K562 (cell line): ENCODE measurements at regions not wholly inside any gene's neighbourhood (a gene's known extent, or its start where the extent isn't known, plus 50 kb on each side); places are given as distances from the start of the nearest gene placed in this dataset.

ENCODE experiments used
- ATAC-seq: fragments of 200-7000 bp; cut with Tn5 transposase; 3 replicates; pipeline ENCODE4 v1.9.1; 2020; ENCODE audit warnings: moderate library complexity
- BruUV-seq: library from RNA; stranded (reverse); fragments of 400-500 nt; replicated peaks from 2 replicates; lab custom pipeline; 2021; lab: Mats Ljungman, UMichigan
- CTCF ChIA-PET: fragments of 300-600 bp; formaldehyde crosslinking; extraction: SDS; loops from one replicate; lab custom pipeline; 2021; ENCODE audit warnings: low intra/inter-chr PET ratio; lab: Yijun Ruan, JAX
- POLR2A ChIA-PET: fragments of 300-600, 350-650 bp; sonication (Branson Sonifier 250); formaldehyde crosslinking; extraction: SDS; loops from one replicate; lab custom pipeline; 2021; ENCODE audit warnings: antibody characterized with exemption, inconsistent platforms; lab: Yijun Ruan, JAX
- DNase-seq, 4 experiments: peaks; one replicate each; pipeline versions ENCODE4 v3.0.0 to v3.0.0-alpha.2; 2011 to 2018; ENCODE audit warnings: low spot score in 3 of 4, mixed read lengths in 3 of 4; ENCODE audit errors: extremely low read depth in 1 of 4
- FAIRE-seq: peaks from 2 replicates; lab custom pipeline; 2011; peaks lifted over from hg19 to GRCh38; lab: Jason Lieb, UNC
- H2AFZ ChIP-seq: 2 replicates; pipeline ENCODE4 v1.6.0; 2011; ENCODE audit warnings: low read depth, low read length, control low read depth, inconsistent platforms
- H3K27ac ChIP-seq: fragments of 200-600 bp; 3 replicates; pipeline ENCODE4 v1.8.0; 2011; ENCODE audit warnings: low read depth, mild to moderate bottlenecking, control low read depth, inconsistent platforms, low read length, moderate library complexity, mixed read lengths; ENCODE audit errors: extremely low read depth
- H3K27me3 ChIP-seq, 2 experiments: fragments of 300-600 bp in 1 of 2; 2 replicates in 1 of 2; 3 replicates in 1 of 2; pipeline versions ENCODE4 v1.6.0 to v1.8.0; 2011; ENCODE audit warnings: inconsistent platforms in 2 of 2, low read length in 2 of 2, mild to moderate bottlenecking in 1 of 2, mixed read lengths in 1 of 2, moderate library complexity in 1 of 2; ENCODE audit not compliant: control insufficient read depth in 2 of 2, insufficient read depth in 2 of 2
- H3K36me3 ChIP-seq: fragments of 300-600 bp; 3 replicates; pipeline ENCODE4 v1.8.0; 2011; ENCODE audit warnings: mild to moderate bottlenecking, low read length, inconsistent platforms; ENCODE audit not compliant: control insufficient read depth, insufficient read depth
- H3K4me1 ChIP-seq, 2 experiments: fragments of 200-600 bp in 1 of 2; replicated peaks in 1 of 2; 2 replicates in 1 of 2; 3 replicates in 1 of 2; pipeline versions ENCODE4 v1.5.1 to v1.8.0; 2011; ENCODE audit warnings: inconsistent platforms in 2 of 2, low read length in 2 of 2, mild to moderate bottlenecking in 1 of 2, mixed read lengths in 1 of 2, moderate library complexity in 1 of 2; ENCODE audit not compliant: control insufficient read depth in 2 of 2, insufficient read depth in 2 of 2
- H3K4me2 ChIP-seq: 2 replicates; pipeline ENCODE4 v1.6.1; 2011; ENCODE audit warnings: low read length, control low read depth, inconsistent platforms, mixed read lengths; ENCODE audit not compliant: insufficient read depth
- H3K4me3 ChIP-seq: fragments of 200-600 bp; sonication (generic), shearing (Covaris generic); 2 replicates; pipeline ENCODE4 v1.5.1; 2016; ENCODE audit warnings: control low read depth, inconsistent platforms
- H3K79me2 ChIP-seq: fragments of 200-600 bp; 3 replicates; pipeline ENCODE4 v1.8.0; 2011; ENCODE audit warnings: low read length, inconsistent platforms; ENCODE audit not compliant: control insufficient read depth, insufficient read depth
- H3K9ac ChIP-seq, 2 experiments: 2 replicates each; pipeline versions ENCODE4 v1.6.0 to v1.6.1; 2011; ENCODE audit warnings: low read depth in 2 of 2, low read length in 2 of 2, control low read depth in 1 of 2, inconsistent platforms in 1 of 2, mild to moderate bottlenecking in 1 of 2, mixed read lengths in 1 of 2; ENCODE audit not compliant: insufficient read depth in 1 of 2
- H3K9me1 ChIP-seq: one replicate; pipeline ENCODE4 v1.6.0; 2011; ENCODE audit warnings: inconsistent platforms, mild to moderate bottlenecking, low read length, moderate library complexity; ENCODE audit not compliant: control insufficient read depth, insufficient read depth
- H3K9me3 ChIP-seq: replicated peaks from 2 replicates; pipeline ENCODE4 v1.5.1; 2011; ENCODE audit warnings: low read depth, low read length, inconsistent platforms; ENCODE audit not compliant: control insufficient read depth, insufficient read depth
- H4K20me1 ChIP-seq: replicated peaks from 2 replicates; pipeline ENCODE4 v1.6.1; 2011; ENCODE audit warnings: low read length, inconsistent platforms, mixed read lengths; ENCODE audit not compliant: control insufficient read depth, insufficient read depth
- GABPB2 ChIP-seq: fragments of 250-450 bp; sonication (Bioruptor Pico); conservative IDR thresholded peaks from 2 replicates; pipeline ENCODE4 v1.5.1; 2021; ENCODE audit warnings: mild to moderate bottlenecking
- TFE3 ChIP-seq: fragments of 450-650 bp; formaldehyde crosslinking; IDR thresholded peaks from 2 replicates; pipeline ENCODE4 v1.4.0; 2020; ENCODE audit warnings: mild to moderate bottlenecking, mixed read lengths
- ZBTB49 ChIP-seq: sonication (generic); formaldehyde crosslinking; IDR thresholded peaks from 2 replicates; pipeline ENCODE4 v1.8.0; 2022; ENCODE audit warnings: missing genetic modification reagents, mild to moderate bottlenecking, borderline replicate concordance
- ZBTB8A ChIP-seq: fragments of 450-650 bp; IDR thresholded peaks from 2 replicates; pipeline ENCODE4 v1.6.1; 2018; ENCODE audit warnings: mild to moderate bottlenecking, moderate library complexity; ENCODE audit not compliant: partially characterized antibody
- ZNF507 ChIP-seq: conservative IDR thresholded peaks from 2 replicates; pipeline ENCODE4 v1.6.1; 2017; ENCODE audit warnings: missing genetic modification characterization, missing compliant biosample characterization
- ZNF75A ChIP-seq: fragments of 450-650 bp; formaldehyde crosslinking; IDR thresholded peaks from 2 replicates; pipeline ENCODE4 v1.4.0; 2020; ENCODE audit warnings: mild to moderate bottlenecking
- WGBS: fragments of 100-300 bp; shearing (Covaris generic); methylation state at CpG from one replicate; pipeline ENCODE4 v1.1.6; 2016; ENCODE audit warnings: low coverage, mixed read lengths; ENCODE audit not compliant: insufficient coverage; ENCODE audit errors: missing lambda C conversion rate; 5-methylcytosine and 5-hydroxymethylcytosine counted together
- in situ Hi-C: fragments of 300-500 bp; cut with MboI; formaldehyde crosslinking; loops from 4 replicates; pipeline ENCODE4 v1.15.0; 2018; ENCODE audit warnings: inconsistent platforms, mixed read lengths
- intact Hi-C: fragments of 100-400 bp; cut with micrococcal nuclease; formaldehyde crosslinking; loops from 2 replicates; pipeline ENCODE4 v1.14.2; 2022
- TF ChIP-seq, protein P1 (sequence below): fragments of 450-650 bp; conservative IDR thresholded peaks from 2 replicates; pipeline ENCODE4 v1.6.1; 2016; ENCODE audit warnings: missing genetic modification characterization, low read depth, mild to moderate bottlenecking, missing compliant biosample characterization, moderate library complexity
- TF ChIP-seq, protein P2 (sequence below): fragments of 450-650 bp; conservative IDR thresholded peaks from 2 replicates; pipeline ENCODE4 v1.6.1; 2016; ENCODE audit warnings: missing genetic modification characterization, low read depth, mild to moderate bottlenecking, control low read depth, missing compliant biosample characterization

- no peak for TF ChIP-seq GABPB2 (CRISPR knock-in tag)
- TF ChIP-seq, protein P1, sequence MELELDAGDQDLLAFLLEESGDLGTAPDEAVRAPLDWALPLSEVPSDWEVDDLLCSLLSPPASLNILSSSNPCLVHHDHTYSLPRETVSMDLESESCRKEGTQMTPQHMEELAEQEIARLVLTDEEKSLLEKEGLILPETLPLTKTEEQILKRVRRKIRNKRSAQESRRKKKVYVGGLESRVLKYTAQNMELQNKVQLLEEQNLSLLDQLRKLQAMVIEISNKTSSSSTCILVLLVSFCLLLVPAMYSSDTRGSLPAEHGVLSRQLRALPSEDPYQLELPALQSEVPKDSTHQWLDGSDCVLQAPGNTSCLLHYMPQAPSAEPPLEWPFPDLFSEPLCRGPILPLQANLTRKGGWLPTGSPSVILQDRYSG (tag), result no peak
- no peak for TF ChIP-seq ZNF507 (tag)
Observed at GRCh38 chr14:81927070-81927469, 393.4 kb upstream of the SEL1L start (continued).

- BruUV-seq, result no TSS peak
- TF ChIP-seq, protein P2, sequence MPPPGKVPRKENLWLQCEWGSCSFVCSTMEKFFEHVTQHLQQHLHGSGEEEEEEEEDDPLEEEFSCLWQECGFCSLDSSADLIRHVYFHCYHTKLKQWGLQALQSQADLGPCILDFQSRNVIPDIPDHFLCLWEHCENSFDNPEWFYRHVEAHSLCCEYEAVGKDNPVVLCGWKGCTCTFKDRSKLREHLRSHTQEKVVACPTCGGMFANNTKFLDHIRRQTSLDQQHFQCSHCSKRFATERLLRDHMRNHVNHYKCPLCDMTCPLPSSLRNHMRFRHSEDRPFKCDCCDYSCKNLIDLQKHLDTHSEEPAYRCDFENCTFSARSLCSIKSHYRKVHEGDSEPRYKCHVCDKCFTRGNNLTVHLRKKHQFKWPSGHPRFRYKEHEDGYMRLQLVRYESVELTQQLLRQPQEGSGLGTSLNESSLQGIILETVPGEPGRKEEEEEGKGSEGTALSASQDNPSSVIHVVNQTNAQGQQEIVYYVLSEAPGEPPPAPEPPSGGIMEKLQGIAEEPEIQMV, result no peak
- TF ChIP-seq ZNF75A (CRISPR knock-in tag) (no peak), ZBTB8A (no peak), TFE3 (no peak), ZBTB49 (CRISPR knock-in tag) (no peak)
- Histone ChIP-seq H3K9me1 (no peaks in the 10 kb centered on the region), H3K4me2 (no peak overlapping the region), H4K20me1 (no peaks in the 10 kb centered on the region), H3K27ac (no peak overlapping the region), H3K9me3 (no peaks in the 10 kb centered on the region), H3K27me3 (no peaks in the 10 kb centered on the region), H3K9ac (no peak overlapping the region), H3K79me2 (no peaks in the 10 kb centered on the region), H3K36me3 (no peaks in the 10 kb centered on the region), H2AFZ (no peak overlapping the region), H3K4me3 (no peak overlapping the region), H3K4me1 (no peaks in the 10 kb centered on the region)
- 0% methylated on average over 1 of the region's 1 CpG for WGBS
- in situ Hi-C loops (no loop called here), intact Hi-C loops (no loop called here)
- no peak for DNase-seq
- POLR2A ChIA-PET, result no interaction called here
- ATAC-seq, result no peak
- FAIRE-seq, result no peak
- CTCF ChIA-PET, result no interaction called here
Observed at GRCh38 chr14:81931828-81932227, 398.2 kb upstream of the SEL1L start.
